NOMO-1 (cell line): ENCODE measurements at regions not wholly inside any gene's neighbourhood (a gene's known extent, or its start where the extent isn't known, plus 50 kb on each side); places are given as distances from the start of the nearest gene placed in this dataset.

Source experiments
- DNase-seq, 2 experiments: peaks; one replicate each; lab custom pipeline; 2025; ENCODE audit not compliant: unreplicated experiment in 2 of 2; lab: John Stamatoyannopoulos, UW

- no peak for DNase-seq
These were observed 426.5 kb downstream of the UTRN start for GRCh38 chr6:144711661-144712060.

GRCh38 chr6:144712541-144712940 is 427.4 kb downstream of the UTRN start:
- DNase-seq = no peak

GRCh38 chr6:144714021-144714712 is 429.0 kb downstream of the UTRN start:
- DNase-seq = no peak

- no peak for DNase-seq
These were observed 430.2 kb downstream of the UTRN start for GRCh38 chr6:144715344-144715743.

GRCh38 chr6:144718431-144718830 is 433.3 kb downstream of the UTRN start:
- no peak for DNase-seq

- no peak for DNase-seq
These were observed 436.1 kb downstream of the UTRN start for GRCh38 chr6:144721232-144721631.

- DNase-seq = no peak
These were observed 437.1 kb downstream of the UTRN start for GRCh38 chr6:144722154-144722737.

GRCh38 chr6:144722925-144723324 is 437.8 kb downstream of the UTRN start:
- DNase-seq = peak; percentile 7 to 40

- DNase-seq = no peak
These were observed 438.3 kb downstream of the UTRN start for GRCh38 chr6:144723431-144723830.

- DNase-seq = no peak
These were observed 439.7 kb downstream of the UTRN start for GRCh38 chr6:144724818-144725217.

- DNase-seq = no peak
These were observed 440.8 kb downstream of the UTRN start for GRCh38 chr6:144725736-144726522.

GRCh38 chr6:144728804-144729203 is 443.7 kb downstream of the UTRN start:
- no peak for DNase-seq

GRCh38 chr6:144729502-144729901 is 444.4 kb downstream of the UTRN start:
- no peak for DNase-seq

GRCh38 chr6:144730088-144730645 is 445.0 kb downstream of the UTRN start:
- DNase-seq = no peak

GRCh38 chr6:144731229-144731628 is 446.1 kb downstream of the UTRN start:
- DNase-seq = no peak

GRCh38 chr6:144736763-144737162 is 451.6 kb downstream of the UTRN start:
- no peak for DNase-seq

- no peak for DNase-seq
These were observed 452.9 kb downstream of the UTRN start for GRCh38 chr6:144737998-144738397.

GRCh38 chr6:144739873-144740272 is 454.7 kb downstream of the UTRN start:
- no peak for DNase-seq

GRCh38 chr6:144741659-144742058 is 456.5 kb downstream of the UTRN start:
- DNase-seq = no peak

- no peak for DNase-seq
These were observed 457.6 kb downstream of the UTRN start for GRCh38 chr6:144742779-144743178.

GRCh38 chr6:144744720-144745119 is 459.6 kb downstream of the UTRN start:
- no peak for DNase-seq

GRCh38 chr6:144745439-144745838 is 460.3 kb downstream of the UTRN start:
- DNase-seq = no peak
